Cardiac fibroblast (primary cell): ENCODE measurements at regions not wholly inside any gene's neighbourhood (a gene's known extent, or its start where the extent isn't known, plus 50 kb on each side); places are given as distances from the start of the nearest gene placed in this dataset.
A peak's percentile ranks its signal among the peaks of the same experiment; 100 is the strongest.

Experiments used
- DNase-seq, 2 donors: peaks; one replicate each; pipeline versions ENCODE4 v3.0.0 to v3.0.0-alpha.2; 2010; ENCODE audit warnings: low read depth in 2 of 2
- H3K4me3 ChIP-seq, 2 donors: replicated peaks in 1 of 2; 1 replicate in 1 of 2; 2 replicates in 1 of 2; pipeline ENCODE4 v1.5.1; 2011; ENCODE audit warnings: low read depth in 2 of 2, low read length in 2 of 2, mild to moderate bottlenecking in 2 of 2, moderate library complexity in 1 of 2
- CTCF ChIP-seq: IDR thresholded peaks from one replicate; pipeline ENCODE4 v1.5.1; 2011; ENCODE audit warnings: low read depth, mild to moderate bottlenecking, low read length, inconsistent platforms

GRCh38 chr3:74273091-74273490, 341.4 kb downstream of the CNTN3 start:
- peak; percentile 9 to 46 for DNase-seq
- TF ChIP-seq CTCF: no peak
- H3K4me3 ChIP-seq: no peak overlapping the region

GRCh38 chr3:74271541-74271940, 342.9 kb downstream of the CNTN3 start:
- no peak for TF ChIP-seq CTCF
- H3K4me3 ChIP-seq: no peak overlapping the region
- DNase-seq: no peak

GRCh38 chr3:74269689-74270088, 344.8 kb downstream of the CNTN3 start:
- no peak for TF ChIP-seq CTCF
- H3K4me3 ChIP-seq: no peak overlapping the region
- DNase-seq: no peak

GRCh38 chr3:74268753-74269152, 345.7 kb downstream of the CNTN3 start:
- TF ChIP-seq CTCF: no peak
- DNase-seq: peak; percentile 6 to 56
- H3K4me3 ChIP-seq: no peak overlapping the region

- peak; percentile 72 to 80 for DNase-seq
- peak; percentile 83 for TF ChIP-seq CTCF
- H3K4me3 ChIP-seq: no peak overlapping the region
These were observed 346.8 kb downstream of the CNTN3 start for GRCh38 chr3:74267588-74268184.

- TF ChIP-seq CTCF: no peak
- H3K4me3 ChIP-seq: no peak overlapping the region
- peak in 1 of 2 donors; percentile 33 for DNase-seq
These were observed 347.3 kb downstream of the CNTN3 start for GRCh38 chr3:74267131-74267530.

- no peak for TF ChIP-seq CTCF
- H3K4me3 ChIP-seq: no peak overlapping the region
- no peak for DNase-seq
These were observed 349.4 kb downstream of the CNTN3 start for GRCh38 chr3:74265069-74265468.
